HepG2 (cell line): ENCODE measurements at regions not wholly inside any gene's neighbourhood (a gene's known extent, or its start where the extent isn't known, plus 50 kb on each side); places are given as distances from the start of the nearest gene placed in this dataset.

Source experiments
- ATAC-seq: fragments of 200-7000 bp; cut with Tn5 transposase; 3 replicates; pipeline ENCODE4 v1.9.1; 2020; ENCODE audit warnings: mild to moderate bottlenecking, moderate library complexity
- BruUV-seq: library from RNA; stranded (reverse); fragments of 400-500 nt; replicated peaks from 2 replicates; lab custom pipeline; 2021; lab: Mats Ljungman, UMichigan
- CTCF ChIA-PET: fragments of 300-600 bp; formaldehyde crosslinking; extraction: SDS; loops from one replicate; lab custom pipeline; 2021; ENCODE audit warnings: low total read pairs, inconsistent platforms, low intra/inter-chr PET ratio; lab: Yijun Ruan, JAX
- POLR2A ChIA-PET: fragments of 350-600 bp; sonication (Branson Sonifier 250); formaldehyde crosslinking; loops from one replicate; lab custom pipeline; 2020; ENCODE audit warnings: antibody characterized with exemption, inconsistent platforms; lab: Yijun Ruan, JAX
- DNase-seq: peaks from one replicate; pipeline ENCODE4 v3.0.0-alpha.2; 2015; ENCODE audit warnings: low spot score
- FAIRE-seq: peaks from 3 replicates; lab custom pipeline; 2011; peaks lifted over from hg19 to GRCh38; lab: Jason Lieb, UNC
- H2AFZ ChIP-seq: one replicate; pipeline ENCODE4 v1.6.1; 2011; ENCODE audit warnings: low read length, inconsistent platforms
- H3K27ac ChIP-seq: fragments of 300-600 bp; 3 replicates; pipeline ENCODE4 v1.8.0; 2011; ENCODE audit warnings: mixed run types, mild to moderate bottlenecking, mixed read lengths, low read length, inconsistent platforms; ENCODE audit not compliant: insufficient read depth; ENCODE audit errors: extremely low read length
- H3K27me3 ChIP-seq, 2 experiments: fragments of 200-600 bp in 1 of 2; 2 replicates in 1 of 2; 3 replicates in 1 of 2; pipeline versions ENCODE4 v1.6.0 to v1.8.0; 2011; ENCODE audit warnings: low read length in 2 of 2, mild to moderate bottlenecking in 2 of 2, moderate library complexity in 2 of 2, inconsistent platforms in 1 of 2; ENCODE audit not compliant: insufficient read depth in 2 of 2, control insufficient read depth in 1 of 2
- H3K36me3 ChIP-seq, 2 experiments: fragments of 200-600 bp in 1 of 2; replicated peaks in 1 of 2; 2 replicates in 1 of 2; 3 replicates in 1 of 2; pipeline versions ENCODE4 v1.5.1 to v1.8.0; 2011; ENCODE audit warnings: low read length in 2 of 2, inconsistent platforms in 1 of 2; ENCODE audit not compliant: insufficient read depth in 2 of 2, control insufficient read depth in 1 of 2
- H3K4me1 ChIP-seq: 2 replicates; pipeline ENCODE4 v1.5.1; 2012; ENCODE audit warnings: low read length, inconsistent platforms; ENCODE audit not compliant: insufficient read depth
- H3K4me2 ChIP-seq: 2 replicates; pipeline ENCODE4 v1.6.0; 2011; ENCODE audit warnings: low read depth, low read length, inconsistent platforms
- H3K4me3 ChIP-seq, 3 experiments: fragments of 200-600 bp in 1 of 3; sonication (generic), shearing (Covaris generic) in 1 of 3; replicated peaks in 1 of 3; 2 replicates each; pipeline ENCODE4 v1.5.1; 2011 to 2016; ENCODE audit warnings: low read length in 3 of 3, inconsistent platforms in 2 of 3, low read depth in 2 of 3, mild to moderate bottlenecking in 2 of 3, control low read depth in 1 of 3, mixed read lengths in 1 of 3; ENCODE audit not compliant: insufficient read depth in 1 of 3
- H3K79me2 ChIP-seq: one replicate; pipeline ENCODE4 v1.6.1; 2011; ENCODE audit warnings: low read length, inconsistent platforms; ENCODE audit not compliant: insufficient read depth
- H3K9ac ChIP-seq: 2 replicates; pipeline ENCODE4 v1.6.0; 2011; ENCODE audit warnings: mild to moderate bottlenecking, low read depth, low read length, inconsistent platforms; ENCODE audit not compliant: insufficient read depth
- H3K9me3 ChIP-seq: 2 replicates; pipeline ENCODE4 v1.5.1; 2012; ENCODE audit warnings: mild to moderate bottlenecking, low read length
- H4K20me1 ChIP-seq: 2 replicates; pipeline ENCODE4 v1.6.0; 2011; ENCODE audit warnings: inconsistent platforms, mild to moderate bottlenecking, low read length, moderate library complexity; ENCODE audit not compliant: insufficient read depth
- IRX3 ChIP-seq: sonication (generic); formaldehyde crosslinking; IDR thresholded peaks from 2 replicates; pipeline ENCODE4 v1.8.1; 2023; ENCODE audit warnings: mild to moderate bottlenecking, low read depth, missing genetic modification reagents, borderline replicate concordance
- MAFK ChIP-seq, 2 experiments: IDR thresholded peaks in 1 of 2; conservative IDR thresholded peaks in 1 of 2; 2 replicates each; pipeline ENCODE4 v1.6.1; 2011; ENCODE audit warnings: improper control_type of control experiment in 2 of 2, low read length in 2 of 2
- NCOA2 ChIP-seq: sonication (generic); formaldehyde crosslinking; IDR thresholded peaks from 2 replicates; pipeline ENCODE4 v1.8.0; 2022; ENCODE audit warnings: inconsistent platforms
- PAF1 ChIP-seq: IDR thresholded peaks from 2 replicates; pipeline ENCODE4 v1.6.1; 2016; ENCODE audit warnings: missing genetic modification reagents, missing compliant biosample characterization
- ZNF234 ChIP-seq: sonication (generic); formaldehyde crosslinking; conservative IDR thresholded peaks from 2 replicates; pipeline ENCODE4 v1.5.1; 2020; ENCODE audit warnings: mild to moderate bottlenecking, missing genetic modification reagents
- ZNF343 ChIP-seq: sonication (generic); formaldehyde crosslinking; IDR thresholded peaks from 2 replicates; pipeline ENCODE4 v1.4.0; 2020; ENCODE audit warnings: mild to moderate bottlenecking, missing genetic modification reagents
- ZNF362 ChIP-seq: sonication (generic); formaldehyde crosslinking; IDR thresholded peaks from 2 replicates; pipeline ENCODE4 v1.4.0; 2020; ENCODE audit warnings: missing genetic modification reagents, mild to moderate bottlenecking, borderline replicate concordance
- ZNF451 ChIP-seq: sonication (generic); formaldehyde crosslinking; IDR thresholded peaks from 2 replicates; pipeline ENCODE4 v1.5.0; 2020; ENCODE audit warnings: mild to moderate bottlenecking, missing genetic modification reagents
- ZNF570 ChIP-seq: sonication (generic); formaldehyde crosslinking; IDR thresholded peaks from 2 replicates; pipeline ENCODE4 v1.4.0; 2020; ENCODE audit warnings: mild to moderate bottlenecking, missing genetic modification reagents, borderline replicate concordance
- ZNF749 ChIP-seq: sonication (generic); formaldehyde crosslinking; IDR thresholded peaks from 2 replicates; pipeline ENCODE4 v1.8.0; 2022; ENCODE audit warnings: mild to moderate bottlenecking, missing genetic modification reagents, moderate library complexity, borderline replicate concordance
- WGBS: methylation state at CpG from one replicate; pipeline ENCODE4 v1.1.6; 2017; ENCODE audit warnings: low lambda C conversion rate; 5-methylcytosine and 5-hydroxymethylcytosine counted together
- in situ Hi-C: cut with HindIII; loops from 2 replicates; pipeline ENCODE4 v1.10.0; 2017; ENCODE audit warnings: low pct_unique_long_range_greater_than_20kb; ENCODE audit not compliant: extremely low pct_ligation_motif_present
- intact Hi-C: fragments of 100-400 bp; cut with micrococcal nuclease; formaldehyde crosslinking; loops from one replicate; pipeline ENCODE4 v1.10.0; 2022; ENCODE audit not compliant: unreplicated experiment

- ChIA-PET POLR2A (no interaction called here), CTCF (no interaction called here)
- intact Hi-C loops (no loop called here), in situ Hi-C loops (no loop called here)
- Histone ChIP-seq H3K27me3 (no peaks in the 10 kb centered on the region), H3K9me3 (no peaks in the 10 kb centered on the region), H3K4me3 (no peak overlapping the region), H3K27ac (no peak overlapping the region), H3K4me2 (no peak overlapping the region), H3K9ac (no peak overlapping the region), H2AFZ (no peak overlapping the region), H4K20me1 (no peaks in the 10 kb centered on the region), H3K4me1 (no peaks in the 10 kb centered on the region), H3K79me2 (no peaks in the 10 kb centered on the region), H3K36me3 (no peaks in the 10 kb centered on the region)
- no peak for ATAC-seq
- BruUV-seq: no TSS peak
- WGBS: 47% methylated on average over 6 of the region's 6 CpGs
- no peak for FAIRE-seq
- no peak for DNase-seq
- TF ChIP-seq IRX3 (CRISPR knock-in tag): no peak
- TF ChIP-seq PAF1 (CRISPR knock-in tag): no peak
- no peak for TF ChIP-seq ZNF749 (CRISPR knock-in tag)
- no peak for TF ChIP-seq ZNF362 (CRISPR knock-in tag)
- TF ChIP-seq ZNF234 (CRISPR knock-in tag): no peak
- no peak for TF ChIP-seq MAFK (conservative IDR thresholded peaks at IDR 0.05 in 1 of 2, IDR thresholded peaks at IDR 0.05 in 1 of 2; ENCODE audit: low read length in 2 of 2)
- TF ChIP-seq NCOA2 (CRISPR knock-in tag): no peak
- no peak for TF ChIP-seq ZNF451 (CRISPR knock-in tag)
- no peak for TF ChIP-seq ZNF570 (CRISPR knock-in tag)
- TF ChIP-seq ZNF343 (CRISPR knock-in tag): no peak
Observed at GRCh38 chr11:93082900-93083299, 113.4 kb downstream of the MTNR1B start.
